Stimulated activated CD8-positive, alpha-beta memory T cell treated with anti-CD3 and anti-CD28 coated beads, Interleukin-12 subunit alpha, Interleukin-12 subunit beta, amount 100 ng/mL, for 24 hours (primary cell): ENCODE measurements at regions not wholly inside any gene's neighbourhood (a gene's known extent, or its start where the extent isn't known, plus 50 kb on each side); places are given as distances from the start of the nearest gene placed in this dataset.

ENCODE experiments used
- DNase-seq: peaks from one replicate; pipeline ENCODE4 v3.0.0-alpha.2; 2020; ENCODE audit errors: extremely low read depth

- no peak for DNase-seq
These were observed 400.8 kb upstream of the PTGER4 start for GRCh38 chr5:40278881-40279280.

GRCh38 chr5:40277161-40277906, 402.4 kb upstream of the PTGER4 start:
- no peak for DNase-seq

GRCh38 chr5:40276426-40277102, 403.2 kb upstream of the PTGER4 start:
- no peak for DNase-seq

- no peak for DNase-seq
These were observed 405.1 kb upstream of the PTGER4 start for GRCh38 chr5:40274568-40274967.

- no peak for DNase-seq
These were observed 405.8 kb upstream of the PTGER4 start for GRCh38 chr5:40273936-40274335.

GRCh38 chr5:40271476-40271875, 408.2 kb upstream of the PTGER4 start:
- no peak for DNase-seq

- no peak for DNase-seq
These were observed 409.4 kb upstream of the PTGER4 start for GRCh38 chr5:40270274-40270845.

- DNase-seq = no peak
These were observed 411.6 kb upstream of the PTGER4 start for GRCh38 chr5:40268088-40268487.

- no peak for DNase-seq
These were observed 412.8 kb upstream of the PTGER4 start for GRCh38 chr5:40266952-40267351.

GRCh38 chr5:40261984-40262383, 417.7 kb upstream of the PTGER4 start:
- no peak for DNase-seq

- no peak for DNase-seq
These were observed 419.4 kb upstream of the PTGER4 start for GRCh38 chr5:40260361-40260760.

GRCh38 chr5:40258222-40258621, 421.5 kb upstream of the PTGER4 start:
- DNase-seq = no peak

- DNase-seq = no peak
These were observed 439.0 kb upstream of the PTGER4 start for GRCh38 chr5:40240671-40241070.

GRCh38 chr5:40240111-40240510, 439.6 kb upstream of the PTGER4 start:
- DNase-seq = peak; percentile 7

- DNase-seq = no peak
These were observed 441.5 kb upstream of the PTGER4 start for GRCh38 chr5:40238066-40238745.

GRCh38 chr5:40235471-40236400, 444.0 kb upstream of the PTGER4 start:
- no peak for DNase-seq

- no peak for DNase-seq
These were observed 446.4 kb upstream of the PTGER4 start for GRCh38 chr5:40233268-40233667.

- no peak for DNase-seq
These were observed 451.8 kb upstream of the PTGER4 start for GRCh38 chr5:40227931-40228330.

- no peak for DNase-seq
These were observed 452.3 kb upstream of the PTGER4 start for GRCh38 chr5:40227366-40227765.

- DNase-seq = no peak
These were observed 452.8 kb upstream of the PTGER4 start for GRCh38 chr5:40226906-40227305.

- DNase-seq = peak; percentile 8
These were observed 454.6 kb upstream of the PTGER4 start for GRCh38 chr5:40225147-40225546.
